ENCODE measurements at regions not wholly inside any gene's neighbourhood (a gene's known extent, or its start where the extent isn't known, plus 50 kb on each side); places are given as distances from the start of the nearest gene placed in this dataset.
A peak's percentile ranks its signal among the peaks of the same experiment; 100 is the strongest.

GRCh38 chrX:113770806-113771205 lies 813.1 kb upstream of the HTR2C start:
- no peak for DNase-seq
- no peaks in the 10 kb centered on the region for H3K36me3 Mint-ChIP-seq (ENCODE audit: low read depth)
- H3K27me3 Mint-ChIP-seq (ENCODE audit: low read depth, poor library complexity) = no peaks in the 10 kb centered on the region
- H3K27ac Mint-ChIP-seq = no peak overlapping the region
- no peak overlapping the region for H3K4me3 Mint-ChIP-seq
- TF ChIP-seq, protein P1, sequence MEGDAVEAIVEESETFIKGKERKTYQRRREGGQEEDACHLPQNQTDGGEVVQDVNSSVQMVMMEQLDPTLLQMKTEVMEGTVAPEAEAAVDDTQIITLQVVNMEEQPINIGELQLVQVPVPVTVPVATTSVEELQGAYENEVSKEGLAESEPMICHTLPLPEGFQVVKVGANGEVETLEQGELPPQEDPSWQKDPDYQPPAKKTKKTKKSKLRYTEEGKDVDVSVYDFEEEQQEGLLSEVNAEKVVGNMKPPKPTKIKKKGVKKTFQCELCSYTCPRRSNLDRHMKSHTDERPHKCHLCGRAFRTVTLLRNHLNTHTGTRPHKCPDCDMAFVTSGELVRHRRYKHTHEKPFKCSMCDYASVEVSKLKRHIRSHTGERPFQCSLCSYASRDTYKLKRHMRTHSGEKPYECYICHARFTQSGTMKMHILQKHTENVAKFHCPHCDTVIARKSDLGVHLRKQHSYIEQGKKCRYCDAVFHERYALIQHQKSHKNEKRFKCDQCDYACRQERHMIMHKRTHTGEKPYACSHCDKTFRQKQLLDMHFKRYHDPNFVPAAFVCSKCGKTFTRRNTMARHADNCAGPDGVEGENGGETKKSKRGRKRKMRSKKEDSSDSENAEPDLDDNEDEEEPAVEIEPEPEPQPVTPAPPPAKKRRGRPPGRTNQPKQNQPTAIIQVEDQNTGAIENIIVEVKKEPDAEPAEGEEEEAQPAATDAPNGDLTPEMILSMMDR (IDR thresholded peaks at IDR 0.05) = no peak
- H3K9me3 Mint-ChIP-seq = no peaks in the 10 kb centered on the region
- H3K4me1 Mint-ChIP-seq = no peaks in the 10 kb centered on the region

DNA sequence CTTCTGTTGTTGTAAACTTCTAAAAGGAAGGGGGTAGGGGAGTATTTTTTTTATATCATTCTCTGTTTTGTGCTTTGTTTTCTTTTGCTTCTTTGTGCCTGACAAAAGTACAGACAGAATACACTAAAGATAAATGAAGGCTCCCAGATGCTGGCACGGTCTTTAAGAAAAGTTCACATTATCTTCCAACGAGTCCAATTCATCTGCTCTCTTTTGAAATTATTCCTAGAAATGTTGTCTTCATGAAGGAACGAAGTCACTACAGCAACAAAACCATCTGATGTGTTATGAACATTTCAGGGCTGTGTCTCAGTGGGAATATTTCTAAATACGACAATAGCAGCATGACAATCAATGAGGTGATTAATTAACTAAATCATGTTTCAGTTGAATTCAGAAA lies 813.8 kb upstream of the HTR2C start:
- H3K4me1 Mint-ChIP-seq = no peaks in the 10 kb centered on the region
- H3K36me3 Mint-ChIP-seq (ENCODE audit: low read depth) = no peaks in the 10 kb centered on the region
- no peak overlapping the region for H3K27ac Mint-ChIP-seq
- no peak overlapping the region for H3K4me3 Mint-ChIP-seq
- H3K9me3 Mint-ChIP-seq = no peaks in the 10 kb centered on the region
- no peaks in the 10 kb centered on the region for H3K27me3 Mint-ChIP-seq (ENCODE audit: low read depth, poor library complexity)
- no peak for DNase-seq
- TF ChIP-seq, protein P1 (IDR thresholded peaks at IDR 0.05) = no peak

GRCh38 chrX:113759422-113759821 lies 824.5 kb upstream of the HTR2C start:
- H3K9me3 Mint-ChIP-seq = peaks cover 17% of the 10 kb centered on the region
- H3K4me3 Mint-ChIP-seq = no peak overlapping the region
- H3K4me1 Mint-ChIP-seq = no peaks in the 10 kb centered on the region
- no peaks in the 10 kb centered on the region for H3K27me3 Mint-ChIP-seq (ENCODE audit: low read depth, poor library complexity)
- TF ChIP-seq, protein P1 (IDR thresholded peaks at IDR 0.05) = no peak
- no peak for DNase-seq
- H3K27ac Mint-ChIP-seq = no peak overlapping the region
- H3K36me3 Mint-ChIP-seq (ENCODE audit: low read depth) = no peaks in the 10 kb centered on the region

DNA sequence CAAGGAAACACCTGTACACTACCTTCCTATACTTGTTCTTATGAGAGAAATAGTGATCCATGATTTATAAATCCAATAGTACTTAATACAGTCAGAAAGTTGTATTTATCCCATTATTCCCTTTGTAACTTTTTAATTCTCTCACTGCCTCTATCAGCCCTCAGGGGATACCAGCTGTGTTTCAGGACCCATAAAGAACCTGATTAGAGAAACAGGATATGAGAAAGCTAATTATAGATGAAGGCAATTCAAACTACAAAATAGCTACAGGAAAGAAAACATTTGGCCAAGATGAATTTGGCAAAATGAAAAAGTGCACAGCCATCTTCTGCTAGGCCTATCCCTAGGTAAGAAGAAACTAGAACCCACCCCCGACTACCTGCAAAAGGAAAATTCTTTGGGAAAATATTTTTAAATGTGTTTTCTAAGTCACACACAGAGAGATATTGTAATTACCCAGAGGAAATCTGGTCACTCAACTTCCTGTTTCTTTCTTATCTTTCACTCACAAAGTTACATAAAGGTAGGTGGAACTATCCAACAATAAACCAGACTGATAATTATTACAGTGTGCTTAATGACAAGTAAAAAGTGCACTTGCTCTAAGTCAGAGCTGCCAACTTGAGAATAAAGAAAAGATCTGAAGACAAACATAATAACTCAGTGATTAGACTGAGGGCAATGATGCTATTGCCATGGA lies 836.5 kb upstream of the HTR2C start:
- no peak for DNase-seq
- TF ChIP-seq, protein P1 (IDR thresholded peaks at IDR 0.05) = no peak
- no peaks in the 10 kb centered on the region for H3K36me3 Mint-ChIP-seq (ENCODE audit: low read depth)

DNA sequence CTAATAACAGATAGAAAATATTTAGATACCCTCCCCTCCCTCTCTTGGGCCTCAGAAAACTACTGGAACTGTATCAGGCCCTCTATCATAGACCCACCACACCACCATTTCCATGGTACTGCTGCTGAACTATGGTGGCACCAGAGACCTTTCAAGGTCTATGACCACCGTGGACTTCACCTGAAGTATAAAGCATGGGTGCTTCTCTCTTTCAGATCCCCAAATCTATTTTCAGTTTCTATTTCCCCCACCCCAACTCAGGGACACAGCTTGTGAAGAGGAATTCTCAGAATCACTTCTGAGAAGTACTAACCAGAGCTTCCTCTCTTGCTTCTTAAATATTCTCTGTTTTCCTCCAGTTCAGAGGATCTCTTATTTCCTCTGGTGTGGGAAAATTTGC lies 840.8 kb upstream of the HTR2C start:
- Mint-ChIP-seq H3K9me3 (no peaks in the 10 kb centered on the region), H3K36me3 (ENCODE audit: low read depth) (no peaks in the 10 kb centered on the region), H3K27me3 (ENCODE audit: low read depth, poor library complexity) (no peaks in the 10 kb centered on the region), H3K27ac (no peak overlapping the region), H3K4me3 (no peak overlapping the region), H3K4me1 (peaks cover 4% of the 10 kb centered on the region)
- no peak for DNase-seq
- TF ChIP-seq, protein P1 (IDR thresholded peaks at IDR 0.05) = no peak

More for the DNA sequence above, 836.5 kb upstream of the HTR2C start:
- no peaks in the 10 kb centered on the region for H3K27me3 Mint-ChIP-seq (ENCODE audit: low read depth, poor library complexity)
- H3K4me1 Mint-ChIP-seq = no peaks in the 10 kb centered on the region
- no peaks in the 10 kb centered on the region for H3K9me3 Mint-ChIP-seq
- no peak overlapping the region for H3K27ac Mint-ChIP-seq
- H3K4me3 Mint-ChIP-seq = no peak overlapping the region

DNA sequence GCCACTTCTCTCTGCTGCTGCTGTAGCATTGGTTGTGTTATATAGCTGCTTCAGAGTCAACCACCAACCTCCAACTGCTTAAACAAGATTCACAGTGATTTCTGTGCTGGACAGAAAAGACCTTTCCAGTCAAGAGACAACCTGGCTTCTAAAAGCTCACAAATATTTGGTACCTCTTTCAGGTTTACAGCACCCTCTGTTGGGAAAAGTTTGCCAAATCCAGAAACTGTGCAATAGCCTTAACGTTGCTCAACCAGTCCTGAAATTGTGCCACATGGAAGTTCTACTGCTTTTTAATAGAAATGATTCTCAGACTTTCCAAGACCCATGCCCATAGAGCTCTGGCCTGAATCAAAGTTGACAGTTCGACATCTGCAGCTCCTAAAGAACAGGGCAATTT lies 842.1 kb upstream of the HTR2C start:
- Mint-ChIP-seq H3K4me3 (no peak overlapping the region), H3K27ac (peak overlapping the region; percentile 74), H3K36me3 (ENCODE audit: low read depth) (no peaks in the 10 kb centered on the region), H3K4me1 (peaks cover 4% of the 10 kb centered on the region), H3K9me3 (no peaks in the 10 kb centered on the region), H3K27me3 (ENCODE audit: low read depth, poor library complexity) (no peaks in the 10 kb centered on the region)
- DNase-seq = peak; percentile 20
- TF ChIP-seq, protein P1 (IDR thresholded peaks at IDR 0.05) = peak; percentile 36
